Transverse colon (tissue), 4 donors: ENCODE measurements at regions not wholly inside any gene's neighbourhood (a gene's known extent, or its start where the extent isn't known, plus 50 kb on each side); places are given as distances from the start of the nearest gene placed in this dataset.

ENCODE experiments used
- DNase-seq: peaks from one replicate; pipeline ENCODE4 v3.0.0-alpha.2; 2019
- H3K27ac ChIP-seq, 4 donors: fragments of 200-600 bp; sonication (generic); 2 replicates each; pipeline ENCODE4 v1.5.1; 2016 to 2018; ENCODE audit warnings: inconsistent platforms in 4 of 4
- H3K27me3 ChIP-seq: fragments of 200-600 bp; sonication (generic); 2 replicates; pipeline ENCODE4 v1.5.1; 2017; ENCODE audit warnings: inconsistent platforms
- H3K36me3 ChIP-seq, 4 donors: fragments of 200-600 bp; sonication (generic); 2 replicates each; pipeline ENCODE4 v1.5.1; 2017 to 2019; ENCODE audit warnings: inconsistent platforms in 4 of 4
- H3K4me1 ChIP-seq, 4 donors: fragments of 200-600 bp; sonication (generic); 2 replicates each; pipeline ENCODE4 v1.5.1; 2017 to 2020; ENCODE audit warnings: inconsistent platforms in 4 of 4
- H3K4me3 ChIP-seq, 4 donors: fragments of 200-600 bp; sonication (generic); 1 replicate in 1 of 4; 2 replicates in 3 of 4; pipeline versions ENCODE4 v1.5.1 to v1.6.1; 2017 to 2019; ENCODE audit warnings: inconsistent platforms in 4 of 4
- H3K9me3 ChIP-seq, 2 donors: fragments of 200-600 bp; sonication (generic); 2 replicates each; pipeline ENCODE4 v1.5.1; 2017 to 2019; ENCODE audit warnings: inconsistent platforms in 2 of 2
- CTCF ChIP-seq, 5 experiments: fragments of 200-600 bp in 3 of 5; fragments of 450-650 bp in 2 of 5; sonication (generic) in 3 of 5; IDR thresholded peaks; 1 replicate in 2 of 5; 2 replicates in 3 of 5; pipeline ENCODE4 v1.5.1; 2016 to 2017; ENCODE audit warnings: antibody characterized with exemption in 5 of 5, inconsistent platforms in 3 of 5, mild to moderate bottlenecking in 2 of 5, moderate library complexity in 1 of 5
- EP300 ChIP-seq: sonication (generic); formaldehyde crosslinking; IDR thresholded peaks from one replicate; pipeline ENCODE4 v1.6.1; 2017; ENCODE audit warnings: antibody characterized with exemption, low read depth
- POLR2A ChIP-seq: fragments of 450-650 bp; IDR thresholded peaks from one replicate; pipeline ENCODE4 v1.6.1; 2016; ENCODE audit warnings: antibody characterized with exemption, mild to moderate bottlenecking, moderate library complexity
- POLR2AphosphoS5 ChIP-seq, 3 donors: sonication (generic); formaldehyde crosslinking; IDR thresholded peaks; one replicate each; pipeline ENCODE4 v1.6.1; 2016; ENCODE audit warnings: antibody characterized with exemption in 3 of 3
- WGBS, 2 donors: methylation state at CpG; one replicate each; pipeline ENCODE4 v1.1.5; 2018; ENCODE audit warnings: low coverage in 1 of 2; 5-methylcytosine and 5-hydroxymethylcytosine counted together
- in situ Hi-C, 4 donors: fragments of 200-750 bp; cut with MboI; loops; one replicate each; pipeline versions ENCODE4 v1.15.0 to v1.15.1; 2017; ENCODE audit warnings: low sequenced_read_pairs in 3 of 4, low pct_ligation_motif_present in 1 of 4, low pct_unique_long_range_greater_than_20kb in 1 of 4
- intact Hi-C: fragments of 100-400 bp; cut with DNase I; formaldehyde crosslinking; loops from one replicate; pipeline ENCODE4 v1.15.1; 2023; ENCODE audit warnings: low total_unique reads

DNA sequence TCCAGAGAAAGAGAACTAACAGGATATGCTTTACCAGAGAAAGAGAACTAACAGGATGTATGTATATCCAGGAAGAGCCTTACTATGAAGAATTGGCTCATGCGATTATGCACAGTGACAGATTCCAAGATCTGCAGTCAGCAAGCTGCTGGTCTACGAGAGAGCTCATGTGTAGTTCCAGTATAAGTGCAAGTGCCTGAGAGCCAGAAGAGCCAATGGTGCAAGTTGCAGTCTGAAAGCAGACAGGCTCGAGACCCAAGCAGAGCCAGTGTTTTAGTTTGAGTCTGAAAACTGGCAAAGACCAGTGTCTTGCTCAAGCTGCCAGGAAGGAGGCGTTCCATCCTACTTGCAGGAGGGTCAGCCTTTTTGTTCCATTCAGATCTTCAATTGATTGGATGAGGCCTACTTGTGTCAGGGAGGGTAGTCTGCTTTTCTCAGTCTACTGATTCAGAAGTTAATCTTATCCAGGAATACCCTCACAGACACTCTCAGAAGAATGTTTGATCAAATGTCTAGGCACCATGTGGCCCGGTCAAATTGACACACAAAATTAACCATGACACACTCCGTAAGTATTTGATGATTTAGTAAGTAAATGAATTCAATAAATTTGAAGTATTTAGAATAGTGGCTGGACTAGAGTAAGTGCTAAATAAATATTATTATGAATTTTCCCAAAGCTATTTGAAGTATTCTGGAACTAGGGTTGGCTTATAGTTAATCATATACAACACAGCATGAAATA, 372.1 kb upstream of the SGCD start:
- WGBS, 2 donors: 74 to 86% methylated on average over 3 to 6 of the region's 6 CpGs
- TF ChIP-seq POLR2A: no peak
- H3K27me3 ChIP-seq: no peaks in the 10 kb centered on the region
- intact Hi-C loops: no loop called here
- H3K9me3 ChIP-seq: no peaks in the 10 kb centered on the region
- H3K36me3 ChIP-seq: no peaks in the 10 kb centered on the region
- H3K4me1 ChIP-seq: no peaks in the 10 kb centered on the region
- DNase-seq: no peak
- H3K27ac ChIP-seq: no peak overlapping the region
- H3K4me3 ChIP-seq: no peak overlapping the region
- in situ Hi-C loops: no loop called here

- Histone ChIP-seq H3K9me3 (no peaks in the 10 kb centered on the region), H3K27me3 (no peaks in the 10 kb centered on the region), H3K27ac (no peak overlapping the region), H3K4me1 (no peaks in the 10 kb centered on the region), H3K36me3 (no peaks in the 10 kb centered on the region), H3K4me3 (no peak overlapping the region)
- 81 to 88% methylated on average over 2 to 3 of the region's 3 CpGs for WGBS, 2 donors
- TF ChIP-seq POLR2AphosphoS5 (IDR thresholded peaks at IDR 0.05): no peak
- TF ChIP-seq CTCF (IDR thresholded peaks at IDR 0.05): no peak
- no peak for TF ChIP-seq EP300
- DNase-seq: no peak
- in situ Hi-C loops (no loop called here), intact Hi-C loops (no loop called here)
Observed at GRCh38 chr5:155957884-155958283, 369.1 kb upstream of the SGCD start.

- H3K9me3 ChIP-seq: no peaks in the 10 kb centered on the region
- intact Hi-C loops: no loop called here
- no peaks in the 10 kb centered on the region for H3K4me1 ChIP-seq
- TF ChIP-seq CTCF (IDR thresholded peaks at IDR 0.05): no peak
- TF ChIP-seq POLR2A: no peak
- no peak for TF ChIP-seq EP300
- TF ChIP-seq POLR2AphosphoS5 (IDR thresholded peaks at IDR 0.05): no peak
- no peak overlapping the region for H3K27ac ChIP-seq
- WGBS, 2 donors: 68 to 71% methylated on average over 2 of the region's 2 CpGs
- no peaks in the 10 kb centered on the region for H3K27me3 ChIP-seq
- no peaks in the 10 kb centered on the region for H3K36me3 ChIP-seq
- in situ Hi-C loops: no loop called here
- H3K4me3 ChIP-seq: no peak overlapping the region
- no peak for DNase-seq
Observed at GRCh38 chr5:155959082-155959481, 367.9 kb upstream of the SGCD start.

DNA sequence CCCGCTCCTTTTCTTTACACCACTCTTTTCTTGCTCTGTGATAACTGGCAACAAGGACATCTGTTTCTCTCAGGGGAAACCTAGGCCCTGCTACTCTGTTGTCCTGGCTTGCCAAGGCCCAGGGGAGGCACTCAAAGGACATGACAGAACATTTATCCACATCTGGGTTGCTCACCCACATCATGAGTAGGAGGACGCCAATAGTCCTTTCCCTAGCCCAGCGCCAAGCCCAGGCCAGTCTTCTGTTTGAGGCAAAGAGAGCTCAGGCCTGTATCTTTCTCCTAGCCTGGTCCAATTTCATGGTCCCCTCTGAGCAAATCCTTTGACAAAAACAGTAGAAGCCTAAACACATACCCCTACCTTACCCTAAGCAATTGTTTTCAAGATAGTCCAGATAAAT, 366.8 kb upstream of the SGCD start:
- H3K4me1 ChIP-seq: no peaks in the 10 kb centered on the region
- DNase-seq: no peak
- H3K9me3 ChIP-seq: no peaks in the 10 kb centered on the region
- WGBS, 2 donors: 89 to 94% methylated on average over 3 of the region's 3 CpGs
- TF ChIP-seq EP300: no peak
- no peak for TF ChIP-seq CTCF (IDR thresholded peaks at IDR 0.05)
- TF ChIP-seq POLR2A: no peak
- no peak for TF ChIP-seq POLR2AphosphoS5 (IDR thresholded peaks at IDR 0.05)
- no peak overlapping the region for H3K27ac ChIP-seq
- no peaks in the 10 kb centered on the region for H3K36me3 ChIP-seq
- no peaks in the 10 kb centered on the region for H3K27me3 ChIP-seq
- in situ Hi-C loops (no loop called here), intact Hi-C loops (no loop called here)
- no peak overlapping the region for H3K4me3 ChIP-seq

- WGBS, 2 donors: 82 to 90% methylated on average over 4 to 5 of the region's 5 CpGs
- in situ Hi-C loops: no loop called here
Observed at GRCh38 chr5:155969537-155969936, 357.4 kb upstream of the SGCD start.

More at GRCh38 chr5:155969537-155969936, 357.4 kb upstream of the SGCD start:
- Histone ChIP-seq H3K27me3 (no peaks in the 10 kb centered on the region), H3K4me1 (no peaks in the 10 kb centered on the region), H3K9me3 (no peaks in the 10 kb centered on the region), H3K36me3 (no peaks in the 10 kb centered on the region), H3K27ac (no peak overlapping the region), H3K4me3 (no peak overlapping the region)
- no peak for DNase-seq
- intact Hi-C loops: no loop called here
- no peak for TF ChIP-seq EP300
- TF ChIP-seq CTCF (IDR thresholded peaks at IDR 0.05): no peak
